A549 (cell line): ENCODE measurements at regions not wholly inside any gene's neighbourhood (a gene's known extent, or its start where the extent isn't known, plus 50 kb on each side); places are given as distances from the start of the nearest gene placed in this dataset.

Source experiments
- ATAC-seq, 2 experiments: fragments of 200-7000 bp in 1 of 2; fragments of >200 bp in 1 of 2; cut with Nextera tagmentation in 1 of 2; cut with Tn5 transposase in 1 of 2; 3 replicates each; pipeline versions ENCODE4 v1.8.0 to v1.9.1; 2018 to 2020; ENCODE audit warnings: mild to moderate bottlenecking in 1 of 2, moderate library complexity in 1 of 2
- CTCF ChIA-PET: fragments of 300-600 bp; sonication (Branson Sonifier 250); formaldehyde crosslinking; extraction: SDS; loops from one replicate; lab custom pipeline; 2021; ENCODE audit warnings: antibody characterized with exemption, inconsistent platforms; lab: Yijun Ruan, JAX
- POLR2A ChIA-PET: fragments of 350-600 bp; formaldehyde crosslinking; extraction: SDS; loops from one replicate; lab custom pipeline; 2021; ENCODE audit warnings: antibody characterized with exemption, inconsistent platforms; lab: Yijun Ruan, JAX
- DNase-seq, 2 experiments: peaks; one replicate each; pipeline versions ENCODE4 v3.0.0 to v3.0.0-alpha.2; 2011 to 2016; ENCODE audit warnings: low read depth in 1 of 2, low spot score in 1 of 2
- FAIRE-seq: peaks from 2 replicates; lab custom pipeline; 2011; peaks lifted over from hg19 to GRCh38; lab: Jason Lieb, UNC
- H3K27ac ChIP-seq, 2 experiments: fragments of >200 bp; sonication (Bioruptor Twin); formaldehyde crosslinking; 3 replicates each; pipeline ENCODE4 v1.5.1; 2016 to 2017
- H3K4me1 ChIP-seq: fragments of >200 bp; sonication (Bioruptor Twin); formaldehyde crosslinking; 3 replicates; pipeline ENCODE4 v1.6.1; 2016
- H3K4me2 ChIP-seq: fragments of >200 bp; sonication (Bioruptor Twin); formaldehyde crosslinking; 3 replicates; pipeline ENCODE4 v1.6.1; 2016
- H3K4me3 ChIP-seq: fragments of >200 bp; sonication (Bioruptor Twin); formaldehyde crosslinking; 3 replicates; pipeline ENCODE4 v1.5.1; 2016
- H3K9me3 ChIP-seq: fragments of >200 bp; sonication (Bioruptor Twin); formaldehyde crosslinking; 3 replicates; pipeline ENCODE4 v1.6.1; 2016
- BHLHE40 ChIP-seq: IDR thresholded peaks from 2 replicates; pipeline ENCODE4 v1.6.1; 2012; ENCODE audit warnings: low read depth, low read length, inconsistent platforms
- CBX2 ChIP-seq: fragments of 200-600 bp; sonication (generic); IDR thresholded peaks from 2 replicates; pipeline ENCODE4 v1.6.1; 2016; ENCODE audit warnings: low read depth, mild to moderate bottlenecking, borderline replicate concordance
- CHD4 ChIP-seq: fragments of 200-600 bp; sonication (generic); IDR thresholded peaks from 2 replicates; pipeline ENCODE4 v1.6.1; 2016; ENCODE audit warnings: antibody characterized with exemption, mild to moderate bottlenecking, borderline replicate concordance
- EP300 ChIP-seq, 2 experiments: fragments of >200 bp; sonication (Bioruptor Twin); formaldehyde crosslinking; IDR thresholded peaks; 2 replicates in 1 of 2; 3 replicates in 1 of 2; pipeline ENCODE4 v1.6.1; 2016 to 2017
- FOSL2 ChIP-seq, 2 experiments: fragments of 450-650 bp in 1 of 2; fragments of >200 bp in 1 of 2; sonication (Bioruptor Twin) in 1 of 2; formaldehyde crosslinking; IDR thresholded peaks; 2 replicates each; pipeline versions ENCODE4 v1.5.0 to v1.6.1; 2016 to 2020; ENCODE audit warnings: mild to moderate bottlenecking in 1 of 2, moderate library complexity in 1 of 2
- FOXS1 ChIP-seq: fragments of 250-450 bp; sonication (Bioruptor Pico); IDR thresholded peaks from 2 replicates; pipeline ENCODE4 v1.5.0; 2020; ENCODE audit warnings: mild to moderate bottlenecking, moderate library complexity
- GATA3 ChIP-seq: IDR thresholded peaks from 2 replicates; pipeline ENCODE4 v1.6.1; 2012; ENCODE audit warnings: borderline replicate concordance
- HDAC2 ChIP-seq: fragments of 200-600 bp; sonication (generic); IDR thresholded peaks from 2 replicates; pipeline ENCODE4 v1.6.1; 2016
- HEYL ChIP-seq: fragments of 250-450 bp; sonication (Bioruptor Pico); IDR thresholded peaks from 2 replicates; pipeline ENCODE4 v1.8.0; 2021; ENCODE audit warnings: mild to moderate bottlenecking, moderate library complexity
- HOXA7 ChIP-seq: fragments of 250-450 bp; sonication (Bioruptor Pico); IDR thresholded peaks from 2 replicates; pipeline ENCODE4 v1.5.0; 2020; ENCODE audit warnings: mild to moderate bottlenecking, moderate library complexity
- JUNB ChIP-seq: fragments of >200 bp; sonication (Bioruptor Twin); formaldehyde crosslinking; IDR thresholded peaks from 2 replicates; pipeline ENCODE4 v1.6.1; 2016
- KDM1A ChIP-seq: fragments of 200-600 bp; sonication (generic); IDR thresholded peaks from 2 replicates; pipeline ENCODE4 v1.6.1; 2016; ENCODE audit warnings: low read depth, mild to moderate bottlenecking
- KDM5A ChIP-seq: fragments of 200-600 bp; sonication (generic); IDR thresholded peaks from 2 replicates; pipeline ENCODE4 v1.6.1; 2016; ENCODE audit warnings: antibody characterized with exemption, mild to moderate bottlenecking
- MAFK ChIP-seq: fragments of 450-650 bp; IDR thresholded peaks from 2 replicates; pipeline ENCODE4 v1.6.1; 2014; ENCODE audit not compliant: partially characterized antibody
- MAZ ChIP-seq: fragments of 150-350 bp; IDR thresholded peaks from 2 replicates; pipeline ENCODE4 v1.6.1; 2014; ENCODE audit warnings: antibody characterized with exemption, low read depth, low read length, borderline replicate concordance
- NPAS2 ChIP-seq: fragments of 250-450 bp; sonication (Bioruptor Pico); IDR thresholded peaks from 2 replicates; pipeline ENCODE4 v1.8.0; 2022; ENCODE audit warnings: mild to moderate bottlenecking, moderate library complexity, borderline replicate concordance
- NR3C1 ChIP-seq: fragments of >200 bp; sonication (Bioruptor Twin); formaldehyde crosslinking; IDR thresholded peaks from 3 replicates; pipeline ENCODE4 v1.6.1; 2017
- POLR2AphosphoS2 ChIP-seq: conservative IDR thresholded peaks from 2 replicates; pipeline ENCODE4 v1.6.1; 2012; ENCODE audit warnings: low read length, improper control_type of control experiment, inconsistent platforms
- RARB ChIP-seq: fragments of 250-450 bp; sonication (Bioruptor Pico); IDR thresholded peaks from 2 replicates; pipeline ENCODE4 v1.8.0; 2021; ENCODE audit warnings: mild to moderate bottlenecking, moderate library complexity
- RCOR1 ChIP-seq: fragments of 150-350 bp; IDR thresholded peaks from 2 replicates; pipeline ENCODE4 v1.6.1; 2014; ENCODE audit warnings: antibody characterized with exemption, low read length, low read depth
- RFX5 ChIP-seq: fragments of 450-650 bp; IDR thresholded peaks from 2 replicates; pipeline ENCODE4 v1.7.1; 2014; ENCODE audit warnings: antibody characterized with exemption, mild to moderate bottlenecking, moderate library complexity
- SREBF2 ChIP-seq: fragments of 450-650 bp; IDR thresholded peaks from 2 replicates; pipeline ENCODE4 v1.6.1; 2014; ENCODE audit warnings: mild to moderate bottlenecking, moderate library complexity
- TFCP2L1 ChIP-seq: fragments of 250-450 bp; sonication (Bioruptor Pico); IDR thresholded peaks from 2 replicates; pipeline ENCODE4 v1.5.0; 2021; ENCODE audit warnings: mild to moderate bottlenecking
- ZC3H11A ChIP-seq: fragments of 450-650 bp; IDR thresholded peaks from 2 replicates; pipeline ENCODE4 v1.6.1; 2014; ENCODE audit warnings: antibody characterized with exemption, mild to moderate bottlenecking
- ZFP36 ChIP-seq: fragments of 450-650 bp; IDR thresholded peaks from 2 replicates; pipeline ENCODE4 v1.6.1; 2014; ENCODE audit warnings: borderline replicate concordance; ENCODE audit not compliant: partially characterized antibody
- WGBS: methylation state at CpG from one replicate; pipeline ENCODE4 v1.1.6; 2017; ENCODE audit errors: missing lambda C conversion rate; 5-methylcytosine and 5-hydroxymethylcytosine counted together
- TF ChIP-seq, protein P1 (sequence below): fragments of 250-450 bp; sonication (Bioruptor Pico); IDR thresholded peaks from 2 replicates; pipeline ENCODE4 v1.5.0; 2021; ENCODE audit warnings: mild to moderate bottlenecking, moderate library complexity, borderline replicate concordance
- TF ChIP-seq, protein P2 (sequence below): IDR thresholded peaks from 2 replicates; pipeline ENCODE4 v1.6.1; 2012

DNA sequence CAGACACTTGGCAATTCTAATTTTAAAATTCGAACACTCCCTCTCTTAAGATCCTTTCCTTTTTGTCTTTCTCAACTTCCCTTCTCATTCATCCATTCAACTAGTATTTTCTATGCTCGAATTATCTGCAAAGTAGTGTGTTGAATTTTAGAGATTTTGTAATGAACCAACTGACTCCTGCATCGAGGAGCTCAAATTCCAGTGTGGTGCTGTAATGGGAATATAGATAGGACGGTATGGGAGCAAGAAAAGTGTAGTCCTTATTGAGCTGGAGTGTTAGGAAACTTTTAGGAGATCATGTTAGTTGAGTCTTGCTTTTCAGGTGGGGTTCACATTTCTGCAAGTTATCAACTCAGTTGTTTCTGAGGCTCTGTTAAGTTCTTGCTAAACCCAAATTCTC, 897.5 kb downstream of the TTLL7 start:
- WGBS, result 2% methylated on average over 4 of the region's 4 CpGs
- H3K4me3 ChIP-seq, result no peak overlapping the region
- no peak overlapping the region for H3K27ac ChIP-seq
- CTCF ChIA-PET, result no interaction called here
- H3K9me3 ChIP-seq, result no peaks in the 10 kb centered on the region
- DNase-seq (no peak), ATAC-seq (no peak), FAIRE-seq (no peak)
- no peak for TF ChIP-seq NR3C1
- no peak for TF ChIP-seq KDM1A
- no peak for TF ChIP-seq NPAS2 (CRISPR knock-in tag)
- no peak for TF ChIP-seq FOXS1
- no peak for TF ChIP-seq HDAC2
- TF ChIP-seq BHLHE40, result no peak
- no peak for TF ChIP-seq MAFK
- no peak for TF ChIP-seq CHD4
- TF ChIP-seq MAZ, result no peak
- no peak for TF ChIP-seq TFCP2L1 (CRISPR knock-in tag)
- no peak for TF ChIP-seq HOXA7
- no peak for TF ChIP-seq POLR2AphosphoS2
- TF ChIP-seq ZFP36, result no peak
- TF ChIP-seq RARB (CRISPR knock-in tag), result no peak
- TF ChIP-seq EP300 (IDR thresholded peaks at IDR 0.05), result no peak
- TF ChIP-seq SREBF2, result no peak
- TF ChIP-seq, protein P1, sequence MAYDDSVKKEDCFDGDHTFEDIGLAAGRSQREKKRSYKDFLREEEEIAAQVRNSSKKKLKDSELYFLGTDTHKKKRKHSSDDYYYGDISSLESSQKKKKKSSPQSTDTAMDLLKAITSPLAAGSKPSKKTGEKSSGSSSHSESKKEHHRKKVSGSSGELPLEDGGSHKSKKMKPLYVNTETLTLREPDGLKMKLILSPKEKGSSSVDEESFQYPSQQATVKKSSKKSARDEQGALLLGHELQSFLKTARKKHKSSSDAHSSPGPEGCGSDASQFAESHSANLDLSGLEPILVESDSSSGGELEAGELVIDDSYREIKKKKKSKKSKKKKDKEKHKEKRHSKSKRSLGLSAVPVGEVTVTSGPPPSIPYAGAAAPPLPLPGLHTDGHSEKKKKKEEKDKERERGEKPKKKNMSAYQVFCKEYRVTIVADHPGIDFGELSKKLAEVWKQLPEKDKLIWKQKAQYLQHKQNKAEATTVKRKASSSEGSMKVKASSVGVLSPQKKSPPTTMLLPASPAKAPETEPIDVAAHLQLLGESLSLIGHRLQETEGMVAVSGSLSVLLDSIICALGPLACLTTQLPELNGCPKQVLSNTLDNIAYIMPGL, result no peak
- H3K4me2 ChIP-seq, result no peak overlapping the region
- POLR2A ChIA-PET, result no interaction called here
- no peaks in the 10 kb centered on the region for H3K4me1 ChIP-seq

DNA sequence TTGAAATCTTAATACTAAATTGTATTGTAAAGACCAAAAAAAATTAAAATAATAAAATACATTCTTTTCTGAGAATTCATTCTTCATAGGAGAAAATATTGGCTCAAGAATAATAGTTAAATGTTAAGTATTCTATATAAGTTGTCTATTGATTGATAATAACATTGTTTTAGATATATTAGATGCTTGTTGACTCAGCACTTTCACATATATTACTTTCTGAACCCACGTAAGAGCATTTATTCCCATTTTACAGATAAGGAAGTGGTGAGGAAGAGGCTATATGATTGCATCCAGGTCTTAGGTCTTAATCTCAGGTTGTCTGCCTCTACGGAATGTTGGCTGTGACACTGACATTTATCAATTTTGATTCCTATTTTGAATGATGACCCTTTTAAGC, 898.8 kb downstream of the TTLL7 start:
- no peak overlapping the region for H3K4me2 ChIP-seq
- no peak for ATAC-seq
- WGBS, result 33% methylated on average over 2 of the region's 2 CpGs
- FAIRE-seq, result no peak
- no peaks in the 10 kb centered on the region for H3K4me1 ChIP-seq
- CTCF ChIA-PET, result no interaction called here
- TF ChIP-seq NPAS2 (CRISPR knock-in tag), result no peak
- TF ChIP-seq MAFK, result peak; percentile 32
- H3K4me3 ChIP-seq, result no peak overlapping the region
- POLR2A ChIA-PET, result no interaction called here
- no peak overlapping the region for H3K27ac ChIP-seq
- no peak for DNase-seq
- no peaks in the 10 kb centered on the region for H3K9me3 ChIP-seq

DNA sequence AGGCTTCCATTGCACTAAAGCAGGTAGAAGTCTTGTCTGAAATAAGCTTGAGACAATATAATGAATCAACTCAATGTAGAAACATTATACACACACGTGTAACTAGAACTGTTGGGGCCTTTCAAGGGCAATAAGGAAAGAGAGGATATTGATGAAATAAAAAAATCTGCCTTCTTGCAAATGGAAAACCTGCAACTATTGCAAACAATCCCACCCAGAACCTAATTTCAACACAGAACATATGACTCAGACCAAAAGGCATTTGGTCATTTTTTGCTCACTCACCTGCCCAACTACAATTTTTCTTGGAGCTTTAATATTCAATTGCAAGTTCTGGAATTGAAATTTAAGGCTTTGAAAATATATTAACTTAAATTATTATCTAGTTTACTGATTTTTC, 900.1 kb downstream of the TTLL7 start:
- H3K27ac ChIP-seq, result no peak overlapping the region
- WGBS, result 0% methylated on average over 1 of the region's 1 CpG
- no peaks in the 10 kb centered on the region for H3K9me3 ChIP-seq
- ATAC-seq (no peak), FAIRE-seq (no peak), DNase-seq (no peak)
- ChIA-PET CTCF (no interaction called here), POLR2A (no interaction called here)
- no peak overlapping the region for H3K4me2 ChIP-seq
- H3K4me1 ChIP-seq, result no peaks in the 10 kb centered on the region
- no peak overlapping the region for H3K4me3 ChIP-seq
- TF ChIP-seq ZC3H11A (no peak), RCOR1 (no peak), KDM5A (no peak), CHD4 (no peak), GATA3 (no peak), RFX5 (no peak), JUNB (no peak), HEYL (CRISPR knock-in tag) (no peak), CBX2 (no peak), TFCP2L1 (CRISPR knock-in tag) (no peak), FOSL2 (IDR thresholded peaks at IDR 0.05) (no peak), FOSL2 (CRISPR knock-in tag; IDR thresholded peaks at IDR 0.05) (no peak), BHLHE40 (no peak)
- TF ChIP-seq, protein P2, sequence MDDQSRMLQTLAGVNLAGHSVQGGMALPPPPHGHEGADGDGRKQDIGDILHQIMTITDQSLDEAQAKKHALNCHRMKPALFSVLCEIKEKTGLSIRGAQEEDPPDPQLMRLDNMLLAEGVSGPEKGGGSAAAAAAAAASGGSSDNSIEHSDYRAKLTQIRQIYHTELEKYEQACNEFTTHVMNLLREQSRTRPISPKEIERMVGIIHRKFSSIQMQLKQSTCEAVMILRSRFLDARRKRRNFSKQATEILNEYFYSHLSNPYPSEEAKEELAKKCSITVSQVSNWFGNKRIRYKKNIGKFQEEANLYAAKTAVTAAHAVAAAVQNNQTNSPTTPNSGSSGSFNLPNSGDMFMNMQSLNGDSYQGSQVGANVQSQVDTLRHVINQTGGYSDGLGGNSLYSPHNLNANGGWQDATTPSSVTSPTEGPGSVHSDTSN, result no peak
- TF ChIP-seq, protein P1, result no peak
